ENCODE measurements at regions not wholly inside any gene's neighbourhood (a gene's known extent, or its start where the extent isn't known, plus 50 kb on each side); places are given as distances from the start of the nearest gene placed in this dataset.
"Not testable (repeated sequence)": the region's sequence is repeated elsewhere in the genome, so short reads cannot be mapped to it uniquely, and the experiment has no call there.

DNA sequence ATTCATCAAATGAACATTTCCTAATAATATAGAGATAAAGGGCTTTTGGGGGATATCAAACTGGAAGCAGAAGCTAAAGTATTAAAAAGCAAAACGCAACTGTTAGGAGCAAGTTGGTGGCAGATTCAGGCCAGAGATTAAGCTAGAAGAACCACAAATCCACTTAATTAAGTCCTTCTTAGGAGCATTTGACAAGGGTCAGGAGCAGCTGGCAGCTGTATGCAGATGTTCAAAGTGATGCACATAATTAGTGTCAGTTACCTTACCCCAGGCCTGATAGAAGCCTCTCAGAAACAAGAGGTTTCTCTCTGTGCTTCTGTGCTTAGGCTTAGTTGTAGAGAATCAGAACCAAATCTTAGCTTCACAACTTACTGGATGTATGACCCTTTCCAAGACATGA lies 546.5 kb upstream of the ANO5 start:
- TF ChIP-seq POLR2A (IDR thresholded peaks at IDR 0.05) = no peak
- TF ChIP-seq, protein P1, sequence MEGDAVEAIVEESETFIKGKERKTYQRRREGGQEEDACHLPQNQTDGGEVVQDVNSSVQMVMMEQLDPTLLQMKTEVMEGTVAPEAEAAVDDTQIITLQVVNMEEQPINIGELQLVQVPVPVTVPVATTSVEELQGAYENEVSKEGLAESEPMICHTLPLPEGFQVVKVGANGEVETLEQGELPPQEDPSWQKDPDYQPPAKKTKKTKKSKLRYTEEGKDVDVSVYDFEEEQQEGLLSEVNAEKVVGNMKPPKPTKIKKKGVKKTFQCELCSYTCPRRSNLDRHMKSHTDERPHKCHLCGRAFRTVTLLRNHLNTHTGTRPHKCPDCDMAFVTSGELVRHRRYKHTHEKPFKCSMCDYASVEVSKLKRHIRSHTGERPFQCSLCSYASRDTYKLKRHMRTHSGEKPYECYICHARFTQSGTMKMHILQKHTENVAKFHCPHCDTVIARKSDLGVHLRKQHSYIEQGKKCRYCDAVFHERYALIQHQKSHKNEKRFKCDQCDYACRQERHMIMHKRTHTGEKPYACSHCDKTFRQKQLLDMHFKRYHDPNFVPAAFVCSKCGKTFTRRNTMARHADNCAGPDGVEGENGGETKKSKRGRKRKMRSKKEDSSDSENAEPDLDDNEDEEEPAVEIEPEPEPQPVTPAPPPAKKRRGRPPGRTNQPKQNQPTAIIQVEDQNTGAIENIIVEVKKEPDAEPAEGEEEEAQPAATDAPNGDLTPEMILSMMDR (IDR thresholded peaks at IDR 0.05 in 4 of 5, conservative IDR thresholded peaks at IDR 0.05 in 1 of 5) = no peak
- Histone ChIP-seq H3K9me3 (no peaks in the 10 kb centered on the region), H3K27ac (no peak overlapping the region), H3K36me3 (no peaks in the 10 kb centered on the region), H3K4me3 (no peak overlapping the region), H3K27me3 (no peaks in the 10 kb centered on the region), H3K4me1 (no peaks in the 10 kb centered on the region)
- intact Hi-C loops (cut with DNase I; ENCODE audit: low total_unique reads) (no loop called here), in situ Hi-C loops (cut with MboI; ENCODE audit: low sequenced_read_pairs in 4 of 4) (no loop called here)
- DNase-seq (no peak), ATAC-seq (no peak)

DNA sequence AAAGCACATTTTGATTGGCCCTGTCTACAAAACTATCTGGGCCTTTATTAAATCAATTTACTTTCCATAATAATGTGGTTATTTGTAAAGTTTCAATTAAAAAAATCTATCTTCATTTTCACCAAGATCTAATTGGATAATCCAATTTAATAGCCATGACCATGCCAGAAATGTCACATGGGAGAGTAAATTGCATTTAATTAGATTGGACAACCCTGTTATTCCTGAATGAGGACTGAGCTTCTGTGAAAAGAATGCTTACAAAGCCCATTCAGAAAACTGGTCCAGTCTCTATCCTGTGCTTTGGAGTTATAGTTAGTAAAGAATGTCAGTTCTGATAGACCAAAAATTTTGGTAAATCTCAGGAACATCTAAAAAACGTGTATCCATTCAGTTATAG lies 541.9 kb upstream of the ANO5 start:
- in situ Hi-C loops (cut with MboI; ENCODE audit: low sequenced_read_pairs in 4 of 4) (no loop called here), intact Hi-C loops (cut with DNase I; ENCODE audit: low total_unique reads) (no loop called here)
- ATAC-seq = no peak
- no peak for TF ChIP-seq POLR2A (IDR thresholded peaks at IDR 0.05)
- TF ChIP-seq, protein P1 (IDR thresholded peaks at IDR 0.05 in 4 of 5, conservative IDR thresholded peaks at IDR 0.05 in 1 of 5) = no peak
- Histone ChIP-seq H3K4me3 (no peak overlapping the region), H3K27ac (no peak overlapping the region), H3K4me1 (no peaks in the 10 kb centered on the region), H3K36me3 (no peaks in the 10 kb centered on the region), H3K27me3 (no peaks in the 10 kb centered on the region), H3K9me3 (no peaks in the 10 kb centered on the region)
- no peak for DNase-seq

DNA sequence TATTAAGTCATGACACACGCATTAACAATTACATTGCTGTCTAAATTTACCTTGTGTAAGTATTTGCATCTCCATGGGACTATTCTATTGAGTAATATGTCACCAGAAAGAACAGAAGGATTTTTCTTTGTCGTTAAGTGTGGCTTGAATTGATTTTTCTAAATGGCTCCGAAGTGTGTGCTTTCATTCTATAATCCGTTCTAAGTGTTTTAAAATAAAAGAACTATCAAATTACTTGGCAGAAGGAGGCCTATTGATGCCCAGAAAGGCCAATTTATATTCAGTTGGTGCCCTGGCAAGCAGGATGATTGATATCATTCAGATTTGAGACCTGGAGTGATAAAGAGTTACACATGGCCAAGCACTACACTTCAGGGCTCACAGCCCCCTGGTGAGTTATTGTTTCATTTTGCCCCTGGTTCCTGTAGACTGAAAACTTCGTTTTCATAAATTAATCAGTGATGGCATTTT lies 538.9 kb upstream of the ANO5 start:
- no peak overlapping the region for H3K27ac ChIP-seq
- DNase-seq (no peak), ATAC-seq (no peak)
- no peaks in the 10 kb centered on the region for H3K9me3 ChIP-seq
- TF ChIP-seq, protein P1 (IDR thresholded peaks at IDR 0.05 in 4 of 5, conservative IDR thresholded peaks at IDR 0.05 in 1 of 5) = no peak
- no peak for TF ChIP-seq POLR2A (IDR thresholded peaks at IDR 0.05)
- no peaks in the 10 kb centered on the region for H3K36me3 ChIP-seq
- intact Hi-C loops (cut with DNase I; ENCODE audit: low total_unique reads) = no loop called here
- H3K27me3 ChIP-seq = no peaks in the 10 kb centered on the region
- no peaks in the 10 kb centered on the region for H3K4me1 ChIP-seq
- in situ Hi-C loops (cut with MboI; ENCODE audit: low sequenced_read_pairs in 4 of 4) = no loop called here
- no peak overlapping the region for H3K4me3 ChIP-seq

DNA sequence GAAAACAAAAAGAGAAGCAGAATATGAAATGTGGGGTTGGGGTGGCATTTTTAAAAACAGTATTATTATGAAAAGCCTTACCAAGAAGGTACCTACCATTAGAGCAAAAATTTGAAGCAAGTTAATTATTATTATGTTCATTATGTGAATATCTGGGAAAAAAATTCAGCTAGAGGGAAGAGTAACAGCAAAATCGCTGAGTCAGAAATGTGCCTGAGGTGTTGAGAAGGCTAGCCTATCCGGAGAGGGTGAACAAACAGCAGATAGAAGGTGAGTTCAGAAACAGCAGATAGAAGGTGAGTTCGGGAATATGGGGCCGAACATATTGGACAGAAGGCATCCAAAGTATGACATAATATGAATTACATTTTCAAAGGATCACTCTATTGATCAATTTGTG lies 536.8 kb upstream of the ANO5 start:
- no peaks in the 10 kb centered on the region for H3K4me1 ChIP-seq
- intact Hi-C loops (cut with DNase I; ENCODE audit: low total_unique reads) = no loop called here
- no peak for ATAC-seq
- no peak for DNase-seq
- in situ Hi-C loops (cut with MboI; ENCODE audit: low sequenced_read_pairs in 4 of 4) = no loop called here
- no peaks in the 10 kb centered on the region for H3K27me3 ChIP-seq
- H3K4me3 ChIP-seq = no peak overlapping the region
- H3K36me3 ChIP-seq = no peaks in the 10 kb centered on the region
- no peak overlapping the region for H3K27ac ChIP-seq
- TF ChIP-seq POLR2A (IDR thresholded peaks at IDR 0.05) = no peak
- TF ChIP-seq, protein P1 (IDR thresholded peaks at IDR 0.05 in 4 of 5, conservative IDR thresholded peaks at IDR 0.05 in 1 of 5) = no peak
- H3K9me3 ChIP-seq = no peaks in the 10 kb centered on the region

DNA sequence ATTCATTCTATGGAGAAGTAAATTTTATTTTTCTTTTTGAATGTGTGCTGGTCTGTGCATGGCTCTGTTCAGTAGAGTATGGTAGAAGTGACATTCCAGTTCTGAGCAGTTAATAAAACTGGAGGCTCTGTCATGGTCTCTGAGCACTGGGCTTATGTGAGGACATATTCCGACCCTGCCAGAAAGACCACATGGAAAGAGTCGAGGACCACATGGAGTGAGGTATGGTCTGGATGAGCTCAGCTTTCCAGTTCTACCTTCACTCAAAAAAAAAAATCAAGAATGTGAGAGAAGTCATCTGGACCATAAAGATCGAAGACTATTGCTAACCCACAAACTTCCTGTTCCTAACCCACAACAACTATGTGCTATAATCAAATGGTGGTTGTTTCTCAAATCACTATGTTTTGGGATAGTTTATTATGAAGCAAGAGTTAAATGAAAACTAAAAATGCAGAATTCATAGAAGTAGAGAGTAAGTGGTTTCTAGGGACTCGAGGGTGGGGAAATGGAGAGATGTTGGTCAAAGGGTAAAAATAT lies 534.2 kb upstream of the ANO5 start:
- Histone ChIP-seq H3K27ac (no peak overlapping the region), H3K4me3 (no peak overlapping the region), H3K4me1 (no peaks in the 10 kb centered on the region), H3K9me3 (no peaks in the 10 kb centered on the region), H3K36me3 (no peaks in the 10 kb centered on the region), H3K27me3 (no peaks in the 10 kb centered on the region)
- in situ Hi-C loops (cut with MboI; ENCODE audit: low sequenced_read_pairs in 4 of 4) (no loop called here), intact Hi-C loops (cut with DNase I; ENCODE audit: low total_unique reads) (no loop called here)
- TF ChIP-seq POLR2A (IDR thresholded peaks at IDR 0.05) = no peak
- TF ChIP-seq, protein P1 (IDR thresholded peaks at IDR 0.05 in 4 of 5, conservative IDR thresholded peaks at IDR 0.05 in 1 of 5) = no peak
- DNase-seq (no peak), ATAC-seq (no peak)

DNA sequence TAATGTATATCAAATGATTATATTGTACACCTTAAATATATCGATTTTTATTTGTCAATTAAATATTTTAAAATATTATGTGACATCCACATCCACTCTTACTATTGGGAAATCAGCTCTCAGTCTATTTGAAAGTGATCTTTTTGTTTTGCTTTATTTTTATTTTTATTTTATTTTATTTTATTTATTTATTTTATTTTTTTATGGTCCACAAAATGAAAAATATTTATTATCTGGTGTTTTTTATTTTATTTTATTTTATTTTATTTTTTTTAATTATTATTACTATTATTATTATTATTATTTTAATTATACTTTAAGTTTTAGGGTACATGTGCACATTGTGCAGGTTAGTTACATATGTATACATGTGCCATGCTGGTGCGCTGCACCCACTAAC lies 533.5 kb upstream of the ANO5 start:
- in situ Hi-C loops (cut with MboI; ENCODE audit: low sequenced_read_pairs in 4 of 4); H3K27ac ChIP-seq; H3K27me3 ChIP-seq; intact Hi-C loops (cut with DNase I; ENCODE audit: low total_unique reads); H3K4me1 ChIP-seq; DNase-seq; ATAC-seq; H3K9me3 ChIP-seq; H3K4me3 ChIP-seq; H3K36me3 ChIP-seq: not testable (repeated sequence)

Measured in gastrocnemius medialis (tissue), 4 donors.